ENCODE measurements at regions not wholly inside any gene's neighbourhood (a gene's known extent, or its start where the extent isn't known, plus 50 kb on each side); places are given as distances from the start of the nearest gene placed in this dataset.
"Not testable (repeated sequence)": the region's sequence is repeated elsewhere in the genome, so short reads cannot be mapped to it uniquely, and the experiment has no call there.

DNA sequence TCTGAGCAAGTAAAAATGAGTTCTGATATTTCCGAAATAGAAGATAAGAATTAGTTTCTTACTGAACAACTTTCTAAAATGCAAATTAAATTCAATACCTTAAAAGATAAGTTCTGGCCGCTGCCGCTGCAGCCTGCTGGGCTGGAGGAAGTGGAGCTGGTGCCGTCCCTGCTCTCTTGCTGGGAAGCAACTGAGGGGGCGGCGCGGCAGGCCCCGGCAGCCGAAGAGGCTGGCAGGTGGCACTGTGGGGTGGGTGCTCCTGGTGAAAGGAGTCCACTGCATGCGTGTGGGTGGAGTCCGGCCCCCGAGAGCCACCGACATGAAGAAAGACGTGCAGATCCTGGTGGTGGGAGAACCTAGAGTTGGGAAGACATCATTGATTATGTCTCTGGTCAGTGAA lies 89.5 kb upstream of the ZNF519 start:
- H3K79me2 ChIP-seq (ENCODE audit: control insufficient read depth, insufficient read depth, low read length) = no peaks in the 10 kb centered on the region
- TF ChIP-seq NFE2 (IDR thresholded peaks at IDR 0.05; ENCODE audit: low read depth) (no peak), POLR2AphosphoS2 (IDR thresholded peaks at IDR 0.05; ENCODE audit: low read length) (no peak), ZNF644 (tag; IDR thresholded peaks at IDR 0.05; ENCODE audit: low read depth) (no peak), ZNF584 (CRISPR knock-in tag; IDR thresholded peaks at IDR 0.05; ENCODE audit: low read depth) (no peak), NCOA6 (IDR thresholded peaks at IDR 0.05) (no peak), TCF7L2 (IDR thresholded peaks at IDR 0.05; ENCODE audit: low read depth, low read length) (no peak), KAT2B (IDR thresholded peaks at IDR 0.05; ENCODE audit: low read depth, low read length) (no peak), SUPT5H (IDR thresholded peaks at IDR 0.05) (no peak), SAFB2 (IDR thresholded peaks at IDR 0.05; ENCODE audit: borderline replicate concordance, low read depth, low read length, severe bottlenecking) (no peak), ZBTB8A (IDR thresholded peaks at IDR 0.05; ENCODE audit: partially characterized antibody) (no peak), CEBPB (tag; IDR thresholded peaks at IDR 0.05) (no peak), RB1 (IDR thresholded peaks at IDR 0.05; ENCODE audit: low read depth) (no peak)
- TF ChIP-seq, protein P1, sequence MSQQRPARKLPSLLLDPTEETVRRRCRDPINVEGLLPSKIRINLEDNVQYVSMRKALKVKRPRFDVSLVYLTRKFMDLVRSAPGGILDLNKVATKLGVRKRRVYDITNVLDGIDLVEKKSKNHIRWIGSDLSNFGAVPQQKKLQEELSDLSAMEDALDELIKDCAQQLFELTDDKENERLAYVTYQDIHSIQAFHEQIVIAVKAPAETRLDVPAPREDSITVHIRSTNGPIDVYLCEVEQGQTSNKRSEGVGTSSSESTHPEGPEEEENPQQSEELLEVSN (IDR thresholded peaks at IDR 0.05; ENCODE audit: borderline replicate concordance in 1 of 2, extremely low read depth in 1 of 2, insufficient read depth in 1 of 2, insufficient read length in 1 of 2, low read depth in 1 of 2, low read length in 1 of 2, poor library complexity in 1 of 2, severe bottlenecking in 1 of 2) = no peak
- ChIA-PET CTCF (ENCODE audit: low intra/inter-chr PET ratio) (no interaction called here), POLR2A (no interaction called here)
- H4K20me1 ChIP-seq (replicated peaks; ENCODE audit: control insufficient read depth, insufficient read depth, low read length) = no peaks in the 10 kb centered on the region
- no peaks in the 10 kb centered on the region for H3K9me1 ChIP-seq (ENCODE audit: control insufficient read depth, insufficient read depth, low read length)
- no peaks in the 10 kb centered on the region for H3K4me1 ChIP-seq (replicated peaks in 1 of 2; ENCODE audit: control insufficient read depth in 2 of 2, insufficient read depth in 2 of 2, low read length in 2 of 2)
- FAIRE-seq (no peak), DNase-seq (ENCODE audit: extremely low read depth in 1 of 4, low spot score in 3 of 4) (peak in 2 of 4 experiments; percentile 1), ATAC-seq (no peak)
- H2AFZ ChIP-seq (ENCODE audit: low read depth, low read length) = no peak overlapping the region
- no peaks in the 10 kb centered on the region for H3K9me3 ChIP-seq (replicated peaks; ENCODE audit: control insufficient read depth, insufficient read depth, low read depth, low read length)
- no peaks in the 10 kb centered on the region for H3K36me3 ChIP-seq (ENCODE audit: control insufficient read depth, insufficient read depth, low read length)
- BruUV-seq (replicated peaks) = no TSS peak
- H3K4me3 ChIP-seq = no peak overlapping the region
- WGBS (ENCODE audit: insufficient coverage, low coverage, missing lambda C conversion rate) = under 1% methylated on average over 14 of the region's 14 CpGs
- intact Hi-C loops (cut with micrococcal nuclease) = no loop called here
- H3K9ac ChIP-seq (ENCODE audit: insufficient read depth in 1 of 2, low read depth in 2 of 2, low read length in 2 of 2) = no peak overlapping the region
- no peak overlapping the region for H3K4me2 ChIP-seq (ENCODE audit: insufficient read depth, low read length)
- H3K27ac ChIP-seq (ENCODE audit: extremely low read depth, low read depth, low read length) = no peak overlapping the region
- H3K27me3 ChIP-seq (ENCODE audit: control insufficient read depth in 2 of 2, insufficient read depth in 2 of 2, low read length in 2 of 2) = no peaks in the 10 kb centered on the region
- in situ Hi-C loops (cut with MboI) = no loop called here

DNA sequence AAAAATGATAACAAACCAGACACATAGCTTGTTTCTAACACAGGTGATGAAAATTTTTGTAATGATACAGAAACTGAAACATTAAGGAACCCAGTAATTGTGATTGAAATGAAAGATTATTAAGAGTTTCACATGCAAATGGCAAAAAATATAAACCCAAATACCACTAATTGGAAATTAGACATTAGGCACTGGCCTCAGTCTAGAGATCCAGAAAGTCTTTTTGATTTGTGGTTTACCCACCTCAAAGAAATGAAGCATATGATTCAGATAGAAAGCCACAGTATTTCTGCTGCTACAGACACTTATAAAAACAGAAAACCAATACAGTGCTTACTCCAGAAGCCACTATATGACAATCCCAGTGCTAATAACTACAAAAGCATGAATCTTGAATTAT lies 83.7 kb upstream of the ZNF519 start:
- CTCF ChIA-PET (ENCODE audit: low intra/inter-chr PET ratio); FAIRE-seq: not testable (repeated sequence)

More for the DNA sequence above, 83.7 kb upstream of the ZNF519 start:
- H3K4me3 ChIP-seq; H3K36me3 ChIP-seq (ENCODE audit: control insufficient read depth, insufficient read depth, low read length); H3K27ac ChIP-seq (ENCODE audit: extremely low read depth, low read depth, low read length); H3K9ac ChIP-seq (ENCODE audit: insufficient read depth in 1 of 2, low read depth in 2 of 2, low read length in 2 of 2); DNase-seq (ENCODE audit: extremely low read depth in 1 of 4, low spot score in 3 of 4); H3K9me1 ChIP-seq (ENCODE audit: control insufficient read depth, insufficient read depth, low read length); BruUV-seq (replicated peaks); POLR2A ChIA-PET; H3K9me3 ChIP-seq (replicated peaks; ENCODE audit: control insufficient read depth, insufficient read depth, low read depth, low read length); H2AFZ ChIP-seq (ENCODE audit: low read depth, low read length); in situ Hi-C loops (cut with MboI); H3K4me1 ChIP-seq (replicated peaks in 1 of 2; ENCODE audit: control insufficient read depth in 2 of 2, insufficient read depth in 2 of 2, low read length in 2 of 2); ATAC-seq; H3K79me2 ChIP-seq (ENCODE audit: control insufficient read depth, insufficient read depth, low read length); H3K27me3 ChIP-seq (ENCODE audit: control insufficient read depth in 2 of 2, insufficient read depth in 2 of 2, low read length in 2 of 2); H4K20me1 ChIP-seq (replicated peaks; ENCODE audit: control insufficient read depth, insufficient read depth, low read length); H3K4me2 ChIP-seq (ENCODE audit: insufficient read depth, low read length); intact Hi-C loops (cut with micrococcal nuclease): not testable (repeated sequence)

All from K562 (cell line).